ENCODE measurements at regions not wholly inside any gene's neighbourhood (a gene's known extent, or its start where the extent isn't known, plus 50 kb on each side); places are given as distances from the start of the nearest gene placed in this dataset.

DNA sequence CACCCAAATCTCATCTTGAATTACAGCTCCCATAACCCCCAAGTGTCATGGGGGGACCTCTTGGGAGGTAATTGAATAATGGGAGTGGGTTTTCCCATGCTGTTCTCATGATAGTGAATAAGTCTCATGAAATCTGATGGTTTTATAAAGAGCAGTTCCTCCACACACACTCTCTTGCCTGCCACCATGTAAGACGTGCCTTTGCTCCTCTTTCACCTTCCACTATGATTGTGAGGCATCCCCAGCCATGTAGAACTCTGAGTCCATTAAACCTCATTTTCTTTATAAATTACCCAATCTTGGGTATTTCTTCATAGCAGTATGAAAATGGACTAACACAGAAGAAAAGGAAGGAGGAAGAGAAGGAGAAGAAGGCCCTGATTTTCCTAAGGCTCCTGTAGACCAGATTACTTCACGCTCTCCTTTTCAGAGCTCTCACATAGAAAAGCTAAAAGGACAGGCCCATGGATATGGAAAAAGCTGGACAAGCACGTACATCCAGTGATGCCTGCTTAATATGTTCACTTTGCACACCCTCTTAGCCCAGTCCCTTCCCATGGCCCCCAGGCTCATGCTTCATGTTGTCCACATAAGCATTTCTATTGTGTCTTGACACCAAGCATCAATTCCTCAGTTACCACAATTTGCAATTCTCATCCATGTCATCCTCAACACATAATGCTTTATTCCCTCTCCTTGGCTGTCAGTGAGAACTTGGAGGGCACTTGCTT is 354.8 kb downstream of the CD83 start:
- Mint-ChIP-seq H3K4me1 (ENCODE audit: low read depth, unreplicated experiment) (no peaks in the 10 kb centered on the region), H3K4me3 (ENCODE audit: low read depth, unreplicated experiment) (no peak overlapping the region), H3K27me3 (ENCODE audit: unreplicated experiment) (peaks cover 6% of the 10 kb centered on the region), H3K9me3 (ENCODE audit: low read depth, unreplicated experiment) (peaks cover 3% of the 10 kb centered on the region), H3K36me3 (ENCODE audit: insufficient read depth, unreplicated experiment) (no peaks in the 10 kb centered on the region), H3K27ac (ENCODE audit: unreplicated experiment) (no peak overlapping the region)
- CTCF ChIA-PET, result no interaction called here
- no peak for DNase-seq
- TF ChIP-seq, protein P1, sequence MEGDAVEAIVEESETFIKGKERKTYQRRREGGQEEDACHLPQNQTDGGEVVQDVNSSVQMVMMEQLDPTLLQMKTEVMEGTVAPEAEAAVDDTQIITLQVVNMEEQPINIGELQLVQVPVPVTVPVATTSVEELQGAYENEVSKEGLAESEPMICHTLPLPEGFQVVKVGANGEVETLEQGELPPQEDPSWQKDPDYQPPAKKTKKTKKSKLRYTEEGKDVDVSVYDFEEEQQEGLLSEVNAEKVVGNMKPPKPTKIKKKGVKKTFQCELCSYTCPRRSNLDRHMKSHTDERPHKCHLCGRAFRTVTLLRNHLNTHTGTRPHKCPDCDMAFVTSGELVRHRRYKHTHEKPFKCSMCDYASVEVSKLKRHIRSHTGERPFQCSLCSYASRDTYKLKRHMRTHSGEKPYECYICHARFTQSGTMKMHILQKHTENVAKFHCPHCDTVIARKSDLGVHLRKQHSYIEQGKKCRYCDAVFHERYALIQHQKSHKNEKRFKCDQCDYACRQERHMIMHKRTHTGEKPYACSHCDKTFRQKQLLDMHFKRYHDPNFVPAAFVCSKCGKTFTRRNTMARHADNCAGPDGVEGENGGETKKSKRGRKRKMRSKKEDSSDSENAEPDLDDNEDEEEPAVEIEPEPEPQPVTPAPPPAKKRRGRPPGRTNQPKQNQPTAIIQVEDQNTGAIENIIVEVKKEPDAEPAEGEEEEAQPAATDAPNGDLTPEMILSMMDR (IDR thresholded peaks at IDR 0.05; ENCODE audit: unreplicated experiment), result no peak
- intact Hi-C loops (cut with micrococcal nuclease; ENCODE audit: unreplicated experiment), result no loop called here
- no TSS peak for BruUV-seq (replicated peaks)

DNA sequence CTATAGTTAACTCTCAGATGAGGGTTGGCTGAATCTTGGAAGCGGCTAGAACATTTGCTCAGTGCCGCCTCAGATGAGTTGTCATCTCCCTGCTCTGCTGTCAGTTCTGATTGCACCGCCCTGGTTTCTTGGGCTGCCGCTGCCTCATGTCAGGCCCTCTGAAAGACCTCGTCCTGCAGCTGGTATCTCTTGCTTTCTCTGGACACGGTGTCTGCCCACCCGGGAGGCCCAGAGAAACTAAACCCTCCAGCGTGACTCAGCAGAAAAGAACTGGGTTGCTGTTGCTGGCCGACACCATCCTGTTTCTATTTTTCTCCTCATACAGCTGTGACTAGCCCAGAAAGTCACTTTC is 355.4 kb downstream of the CD83 start:
- peaks cover under 1% of the 10 kb centered on the region for H3K27me3 Mint-ChIP-seq (ENCODE audit: unreplicated experiment)
- intact Hi-C loops (cut with micrococcal nuclease; ENCODE audit: unreplicated experiment), result no loop called here
- H3K27ac Mint-ChIP-seq (ENCODE audit: unreplicated experiment), result no peak overlapping the region

DNA sequence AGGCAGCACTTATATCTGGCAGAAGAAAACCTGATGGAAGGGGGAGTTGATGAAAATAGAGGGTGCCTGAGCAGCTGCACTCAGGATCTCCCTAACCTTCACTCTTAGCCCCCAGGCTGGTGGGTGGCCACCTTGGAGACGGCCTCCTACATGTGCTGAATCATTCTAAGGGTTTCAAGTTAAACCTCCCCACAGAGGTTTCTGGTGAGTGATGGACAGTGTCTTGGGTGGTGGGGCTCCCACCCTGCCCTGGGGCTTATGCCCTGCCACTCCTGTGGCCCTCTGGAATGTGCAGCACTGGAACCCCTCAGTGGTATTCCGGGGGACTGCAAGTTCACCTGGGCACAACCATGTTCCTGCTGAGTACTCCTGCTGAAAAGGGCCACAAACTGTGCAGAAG is 357.2 kb downstream of the CD83 start:
- BruUV-seq (replicated peaks), result no TSS peak
- no peaks in the 10 kb centered on the region for H3K9me3 Mint-ChIP-seq (ENCODE audit: low read depth, unreplicated experiment)
- no peaks in the 10 kb centered on the region for H3K4me1 Mint-ChIP-seq (ENCODE audit: low read depth, unreplicated experiment)
- no peaks in the 10 kb centered on the region for H3K36me3 Mint-ChIP-seq (ENCODE audit: insufficient read depth, unreplicated experiment)
- TF ChIP-seq, protein P1 (IDR thresholded peaks at IDR 0.05; ENCODE audit: unreplicated experiment), result no peak
- no peak overlapping the region for H3K4me3 Mint-ChIP-seq (ENCODE audit: low read depth, unreplicated experiment)
- no peak overlapping the region for H3K27ac Mint-ChIP-seq (ENCODE audit: unreplicated experiment)
- H3K27me3 Mint-ChIP-seq (ENCODE audit: unreplicated experiment), result no peaks in the 10 kb centered on the region
- intact Hi-C loops (cut with micrococcal nuclease; ENCODE audit: unreplicated experiment), result no loop called here
- no peak for DNase-seq
- CTCF ChIA-PET, result no interaction called here

More for the DNA sequence above, 355.4 kb downstream of the CD83 start:
- Mint-ChIP-seq H3K9me3 (ENCODE audit: low read depth, unreplicated experiment) (peaks cover 2% of the 10 kb centered on the region), H3K4me3 (ENCODE audit: low read depth, unreplicated experiment) (no peak overlapping the region), H3K4me1 (ENCODE audit: low read depth, unreplicated experiment) (no peaks in the 10 kb centered on the region), H3K36me3 (ENCODE audit: insufficient read depth, unreplicated experiment) (no peaks in the 10 kb centered on the region)
- CTCF ChIA-PET, result no interaction called here
- no peak for DNase-seq
- TF ChIP-seq, protein P1 (IDR thresholded peaks at IDR 0.05; ENCODE audit: unreplicated experiment), result no peak
- no TSS peak for BruUV-seq (replicated peaks)

DNA sequence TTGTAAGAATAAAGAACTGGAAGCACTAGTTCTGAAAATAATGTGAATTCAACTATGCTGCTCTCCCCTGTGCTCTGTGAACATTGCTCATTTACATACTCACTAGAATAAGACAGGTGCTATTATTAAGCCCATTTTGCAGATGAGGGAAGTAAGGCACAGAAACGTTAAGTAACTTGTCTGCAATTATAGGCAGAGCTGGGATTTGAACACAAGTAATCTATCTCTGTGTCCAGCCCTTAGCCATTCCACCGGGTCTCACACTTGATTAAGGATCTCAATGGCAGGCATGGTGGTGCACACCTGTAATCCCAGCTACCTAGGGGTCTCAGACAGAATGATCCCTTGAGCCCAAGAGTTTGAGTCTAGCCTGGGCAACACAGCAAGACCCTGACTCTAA is 357.7 kb downstream of the CD83 start:
- no peaks in the 10 kb centered on the region for H3K36me3 Mint-ChIP-seq (ENCODE audit: insufficient read depth, unreplicated experiment)
- no peaks in the 10 kb centered on the region for H3K4me1 Mint-ChIP-seq (ENCODE audit: low read depth, unreplicated experiment)
- DNase-seq, result no peak
- TF ChIP-seq, protein P1 (IDR thresholded peaks at IDR 0.05; ENCODE audit: unreplicated experiment), result no peak
- CTCF ChIA-PET, result interaction anchor here (0.6 to 1.1 kb wide), 3 partner anchors 8 to 103 kb away, joined by 3 read pairs; no protein-coding TSS in a partner anchor
- H3K27me3 Mint-ChIP-seq (ENCODE audit: unreplicated experiment), result no peaks in the 10 kb centered on the region
- H3K4me3 Mint-ChIP-seq (ENCODE audit: low read depth, unreplicated experiment), result no peak overlapping the region
- no peaks in the 10 kb centered on the region for H3K9me3 Mint-ChIP-seq (ENCODE audit: low read depth, unreplicated experiment)
- intact Hi-C loops (cut with micrococcal nuclease; ENCODE audit: unreplicated experiment), result no loop called here
- no peak overlapping the region for H3K27ac Mint-ChIP-seq (ENCODE audit: unreplicated experiment)
- BruUV-seq (replicated peaks), result no TSS peak
